ENCODE measurements at regions not wholly inside any gene's neighbourhood (a gene's known extent, or its start where the extent isn't known, plus 50 kb on each side); places are given as distances from the start of the nearest gene placed in this dataset.

- DNase-seq (ENCODE audit: low spot score) = no peak
Measured at GRCh38 chr4:153850533-153851280, 61.8 kb upstream of the SFRP2 start.

- no peak for DNase-seq (ENCODE audit: low spot score)
Measured at GRCh38 chr4:153844144-153844543, 55.3 kb upstream of the SFRP2 start.
